ENCODE measurements at regions not wholly inside any gene's neighbourhood (a gene's known extent, or its start where the extent isn't known, plus 50 kb on each side); places are given as distances from the start of the nearest gene placed in this dataset.
"Not testable (repeated sequence)": the region's sequence is repeated elsewhere in the genome, so short reads cannot be mapped to it uniquely, and the experiment has no call there.

DNA sequence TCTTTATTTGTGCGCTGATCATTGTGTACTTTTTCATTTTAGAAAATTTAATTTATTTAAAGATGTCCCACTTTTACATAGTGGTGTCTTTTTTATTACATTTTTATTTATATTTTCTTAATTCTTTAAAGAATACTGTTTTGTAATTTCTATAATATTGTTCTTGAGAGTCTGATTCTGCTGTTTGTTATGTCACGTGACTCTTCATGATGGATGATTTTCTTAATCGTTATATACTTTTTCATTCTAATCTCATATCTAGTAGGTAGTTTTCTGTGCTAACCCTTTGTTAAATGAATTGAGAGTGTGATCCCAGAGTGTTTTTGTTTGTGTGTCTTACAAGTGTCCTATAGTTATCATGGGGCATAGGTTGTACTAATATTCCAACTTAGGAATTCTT lies 568.2 kb upstream of the AMOT start:
- DNase-seq (ENCODE audit: extremely low spot score, insufficient read length, low read depth) (no peak), FAIRE-seq (no peak)

DNA sequence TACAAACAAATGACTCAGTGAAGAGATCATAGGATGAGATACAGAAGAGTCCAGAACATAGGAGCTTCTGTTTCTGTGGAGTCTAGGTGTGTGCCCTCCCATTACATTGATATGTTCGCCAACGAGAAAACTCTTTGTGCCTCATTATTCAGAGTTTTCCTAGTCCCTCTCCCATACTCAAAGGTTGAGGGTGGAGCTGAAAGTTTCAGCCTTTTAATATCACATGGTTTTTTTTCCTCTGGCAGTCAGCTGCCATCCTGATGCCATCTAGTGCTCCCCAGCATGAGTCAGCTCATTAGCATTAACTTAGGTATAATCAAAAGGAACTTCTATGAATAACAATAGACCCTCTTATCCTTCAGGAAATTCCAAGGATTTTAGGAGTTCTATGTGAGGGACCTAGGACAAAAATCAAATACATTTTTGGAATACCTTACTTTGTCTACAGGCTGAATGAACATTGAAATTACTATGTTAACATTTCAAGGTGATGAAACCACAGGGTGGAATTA lies 559.6 kb upstream of the AMOT start:
- FAIRE-seq (no peak), DNase-seq (ENCODE audit: extremely low spot score, insufficient read length, low read depth) (no peak)

DNA sequence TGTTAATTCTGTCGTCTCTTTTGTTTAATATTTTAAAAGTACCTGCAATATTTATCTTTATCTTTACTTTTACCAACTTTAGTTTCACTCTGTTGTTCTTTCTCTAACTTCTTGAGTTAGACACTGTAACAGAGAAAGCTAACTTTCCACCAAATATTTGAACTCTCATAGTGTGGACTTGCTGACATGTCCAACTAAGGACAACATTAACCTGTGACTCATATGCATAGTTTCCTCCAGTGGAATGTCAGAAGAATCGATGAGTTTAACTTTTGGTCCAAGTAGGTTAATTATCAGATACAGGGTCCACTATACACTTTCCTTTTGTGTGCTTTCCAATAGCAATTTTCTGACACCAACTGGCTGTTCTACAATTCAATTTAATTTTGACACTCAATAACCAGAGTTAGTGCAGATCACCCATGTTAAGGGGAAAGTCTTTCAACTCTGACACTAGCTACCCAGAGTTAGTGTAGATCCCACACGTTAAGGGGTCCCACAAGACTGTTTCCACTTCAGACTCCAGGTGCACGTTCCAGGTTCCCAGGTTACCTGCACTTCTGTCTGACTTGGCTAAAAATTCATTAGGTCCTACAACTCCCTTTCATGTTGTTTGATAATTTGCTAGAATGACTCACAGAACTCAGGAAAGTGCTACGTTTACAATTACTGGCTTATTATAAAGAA lies 559.0 kb upstream of the AMOT start:
- FAIRE-seq = no peak
- no peak for DNase-seq (ENCODE audit: extremely low spot score, insufficient read length, low read depth)

DNA sequence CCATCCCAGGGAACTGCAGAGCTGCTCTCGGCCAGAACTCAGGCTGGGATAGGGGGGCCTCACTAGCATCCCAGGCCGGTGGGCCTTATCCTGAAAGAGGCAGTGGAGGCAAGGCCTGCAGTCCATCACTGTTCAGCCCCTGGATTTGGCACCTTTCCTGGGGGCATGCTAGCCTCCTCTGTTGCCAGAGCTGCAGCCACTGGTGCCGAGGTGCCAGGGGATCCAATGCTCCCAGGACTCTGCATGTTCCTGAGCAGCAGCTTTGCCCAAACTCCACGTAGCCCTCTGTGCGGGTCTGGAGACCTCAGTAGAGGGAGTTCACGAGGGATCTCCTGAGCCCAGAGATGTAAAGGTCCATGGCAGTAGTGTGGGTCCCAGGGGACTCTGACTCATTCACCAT lies 551.7 kb upstream of the AMOT start:
- no peak for DNase-seq (ENCODE audit: extremely low spot score, insufficient read length, low read depth)
- FAIRE-seq = no peak

DNA sequence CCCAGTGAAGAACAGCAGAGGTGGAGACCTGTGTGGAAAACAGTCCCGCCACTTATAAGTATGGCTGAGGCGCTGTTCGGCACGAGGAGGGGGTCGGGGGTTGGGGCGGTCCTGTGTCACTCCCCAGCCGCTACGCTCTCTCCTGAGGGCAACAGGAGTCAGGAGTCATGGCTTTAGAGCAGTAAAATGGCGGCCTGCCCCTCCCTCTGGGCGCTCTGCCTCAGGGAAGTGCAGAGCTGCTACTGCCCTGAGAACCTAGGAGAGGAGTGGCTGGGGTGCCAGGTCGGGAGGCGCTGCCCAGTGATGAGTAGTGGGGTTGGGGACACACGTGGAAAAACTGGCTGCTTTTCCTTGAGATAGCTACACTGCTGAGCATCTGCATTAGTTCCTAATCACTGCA lies 551.2 kb upstream of the AMOT start:
- no peak for FAIRE-seq
- no peak for DNase-seq (ENCODE audit: extremely low spot score, insufficient read length, low read depth)

DNA sequence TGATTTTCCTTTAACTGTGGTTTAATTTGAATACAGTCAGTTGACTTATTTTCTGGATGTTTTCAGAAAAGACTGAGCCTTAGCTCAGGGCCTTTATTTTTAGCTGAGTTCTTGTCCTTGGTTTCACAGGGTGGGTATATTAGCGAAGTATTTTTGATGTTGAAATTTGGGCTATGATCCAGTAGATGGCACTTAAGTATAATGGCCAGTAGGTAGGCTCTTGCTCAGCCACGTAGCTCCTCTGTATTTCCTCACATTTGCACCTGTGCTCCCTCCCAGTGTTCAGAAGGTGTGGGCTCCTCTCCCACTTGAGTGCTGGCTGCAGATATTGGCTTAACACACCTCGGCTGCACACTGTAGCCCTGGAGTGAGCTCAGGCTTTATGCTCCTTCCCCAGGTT lies 549.9 kb upstream of the AMOT start:
- FAIRE-seq (peak; percentile 9), DNase-seq (ENCODE audit: extremely low spot score, insufficient read length, low read depth) (no peak)

DNA sequence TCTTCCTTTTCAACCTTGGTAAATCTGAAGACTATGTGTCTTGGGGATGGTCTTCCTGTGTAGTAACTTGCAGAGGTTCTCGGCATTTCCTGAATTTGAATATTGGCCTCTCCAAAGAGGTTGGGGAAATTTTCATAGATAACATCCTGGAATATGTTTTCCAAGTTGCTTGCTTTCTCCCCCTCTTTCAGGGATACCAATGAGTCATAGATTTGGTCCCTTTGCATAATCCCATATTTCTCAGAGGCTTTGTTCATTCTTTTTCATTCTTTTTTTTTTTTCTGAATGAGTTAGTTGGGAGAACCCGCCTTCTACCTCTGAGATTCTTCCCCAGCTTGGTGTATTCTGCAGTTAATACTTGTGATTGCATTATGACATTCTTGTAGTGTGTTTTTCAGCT lies 549.2 kb upstream of the AMOT start:
- no peak for DNase-seq (ENCODE audit: extremely low spot score, insufficient read length, low read depth)
- FAIRE-seq = no peak

DNA sequence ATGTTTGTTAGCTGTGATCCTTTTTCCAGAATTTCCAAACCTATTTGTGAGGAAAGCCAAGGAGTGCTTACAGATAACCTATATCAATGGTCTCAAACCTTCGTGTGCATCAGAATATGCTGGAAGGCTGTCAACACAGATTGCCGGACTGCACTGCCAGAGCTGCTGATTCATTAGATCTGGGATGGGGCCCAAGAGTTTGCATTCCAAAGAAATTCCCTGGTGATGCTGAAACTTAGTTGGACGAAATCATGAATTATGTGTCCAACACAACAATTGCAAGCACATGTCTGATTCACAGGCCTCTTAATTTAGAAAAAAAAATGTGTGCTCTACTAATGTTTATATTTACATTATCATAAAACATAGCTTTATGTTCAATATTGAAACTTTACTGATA lies 544.0 kb upstream of the AMOT start:
- no peak for FAIRE-seq

DNA sequence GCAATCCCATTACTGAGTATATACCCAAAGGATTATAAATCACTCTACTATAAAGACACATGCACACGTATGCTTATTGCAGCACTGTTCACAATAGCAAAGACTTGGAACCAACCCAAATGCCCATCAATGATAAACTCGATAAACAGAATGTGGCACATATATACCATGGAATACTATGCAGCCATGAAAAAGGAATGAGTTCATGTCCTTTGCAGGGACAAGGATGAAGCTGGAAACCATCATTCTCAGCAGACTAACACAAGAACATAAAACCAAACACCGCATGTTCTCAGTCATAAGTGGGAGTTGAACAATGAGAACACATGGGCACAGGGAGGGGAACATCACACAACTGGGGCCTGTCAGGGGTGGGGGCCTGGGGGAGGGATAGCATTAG lies 532.8 kb upstream of the AMOT start:
- not testable (repeated sequence) for FAIRE-seq; DNase-seq (ENCODE audit: extremely low spot score, insufficient read length, low read depth)

More for the DNA sequence above, 544.0 kb upstream of the AMOT start:
- no peak for DNase-seq (ENCODE audit: extremely low spot score, insufficient read length, low read depth)

DNA sequence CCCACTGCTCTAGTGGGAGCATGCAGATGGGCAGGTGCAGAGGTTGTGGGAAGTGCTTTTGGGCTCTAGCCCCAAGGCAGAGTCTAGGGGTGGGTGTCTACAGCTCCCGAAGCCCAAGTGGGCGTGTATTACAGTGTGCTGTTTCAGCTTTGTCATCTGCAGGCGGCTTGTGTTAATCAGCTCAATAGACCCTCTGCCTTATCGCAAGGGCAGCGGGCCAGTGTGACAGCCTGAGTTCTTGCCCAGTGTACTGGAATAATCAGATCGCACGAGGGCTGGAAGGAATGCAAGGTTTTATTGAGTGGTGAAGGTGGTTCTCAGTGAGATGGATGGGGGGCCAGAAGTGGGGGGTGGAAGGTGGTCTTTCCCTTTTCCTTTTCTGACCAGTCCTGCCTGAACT lies 529.4 kb upstream of the AMOT start:
- no peak for FAIRE-seq

DNA sequence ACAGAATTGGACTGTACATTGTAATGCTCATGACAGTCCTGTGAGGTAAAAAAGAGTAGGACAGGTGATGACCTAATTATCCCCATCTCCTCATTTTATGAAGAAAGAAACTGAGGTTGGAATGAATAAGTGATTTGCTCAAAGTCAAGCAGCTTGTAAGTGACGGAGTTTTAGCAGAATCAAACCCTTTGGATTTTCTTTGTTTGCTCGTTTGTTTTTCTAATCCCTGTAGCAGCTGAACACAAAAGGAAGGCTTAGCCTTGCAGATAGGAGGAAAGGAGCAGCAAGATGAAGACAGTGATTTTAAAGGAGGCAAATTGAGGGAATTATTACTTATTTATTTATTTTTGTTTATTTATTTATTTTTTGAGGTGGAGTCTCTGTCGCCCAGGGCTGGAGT lies 528.4 kb upstream of the AMOT start:
- FAIRE-seq (no peak), DNase-seq (ENCODE audit: extremely low spot score, insufficient read length, low read depth) (no peak)

More for the DNA sequence above, 529.4 kb upstream of the AMOT start:
- no peak for DNase-seq (ENCODE audit: extremely low spot score, insufficient read length, low read depth)

DNA sequence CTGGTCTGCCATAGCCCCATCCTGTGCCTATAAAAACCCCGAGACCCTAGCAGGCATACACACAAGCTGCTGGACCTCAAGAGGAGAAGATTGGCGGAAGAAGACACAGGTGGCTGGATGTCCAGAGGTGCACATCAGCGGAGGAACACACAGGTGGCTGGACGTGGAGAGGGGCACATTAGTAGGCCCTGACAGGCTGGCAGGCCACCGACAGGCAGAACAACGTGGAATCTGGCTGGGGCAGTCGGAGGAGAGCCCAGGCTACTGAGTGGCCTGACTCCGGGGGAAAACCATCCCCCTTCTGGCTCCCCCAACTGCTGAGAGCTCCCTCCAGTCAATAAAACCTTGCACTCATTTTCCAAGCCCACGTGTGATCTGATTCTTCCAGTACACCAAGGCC lies 512.5 kb upstream of the AMOT start:
- DNase-seq (ENCODE audit: extremely low spot score, insufficient read length, low read depth) (no peak), FAIRE-seq (no peak)

DNA sequence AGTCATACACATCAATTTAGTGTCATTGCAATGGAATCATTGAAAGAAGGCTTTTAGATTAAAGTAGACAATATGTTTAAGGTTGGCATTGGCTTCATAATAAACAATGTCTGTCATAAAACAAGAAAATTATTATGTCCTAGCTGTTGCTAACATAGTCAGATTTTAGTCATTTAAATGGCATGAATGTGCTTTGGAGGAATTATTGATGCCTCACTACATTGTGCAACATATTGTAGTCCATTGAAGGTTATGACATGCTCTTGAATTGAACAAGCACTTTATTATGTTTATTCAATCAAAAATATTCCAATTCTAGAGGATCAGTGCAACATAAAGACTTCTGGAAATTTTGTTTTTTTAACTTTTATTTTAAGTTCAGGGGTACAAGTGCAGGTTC lies 489.8 kb upstream of the AMOT start:
- no peak for FAIRE-seq
- no peak for DNase-seq (ENCODE audit: extremely low spot score, insufficient read length, low read depth)

DNA sequence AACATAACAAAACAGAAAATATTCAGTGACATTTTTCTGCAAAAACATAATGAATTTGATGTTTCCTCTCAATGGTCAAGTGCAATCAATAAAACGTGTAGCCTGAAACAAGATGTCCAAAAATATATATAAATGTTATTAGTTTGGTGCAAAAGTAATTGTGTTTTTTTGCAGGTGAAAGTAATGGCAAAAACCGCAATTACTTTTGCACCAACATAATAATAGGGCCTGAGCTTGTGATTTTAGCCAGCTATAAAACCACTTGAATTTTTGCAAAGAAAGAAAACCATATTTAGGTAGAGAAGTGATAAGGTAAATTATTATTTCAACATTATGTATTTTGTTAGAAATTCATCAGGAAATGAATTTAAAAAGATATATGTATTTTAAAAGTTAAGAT lies 475.3 kb upstream of the AMOT start:
- FAIRE-seq (no peak), DNase-seq (ENCODE audit: extremely low spot score, insufficient read length, low read depth) (no peak)

DNA sequence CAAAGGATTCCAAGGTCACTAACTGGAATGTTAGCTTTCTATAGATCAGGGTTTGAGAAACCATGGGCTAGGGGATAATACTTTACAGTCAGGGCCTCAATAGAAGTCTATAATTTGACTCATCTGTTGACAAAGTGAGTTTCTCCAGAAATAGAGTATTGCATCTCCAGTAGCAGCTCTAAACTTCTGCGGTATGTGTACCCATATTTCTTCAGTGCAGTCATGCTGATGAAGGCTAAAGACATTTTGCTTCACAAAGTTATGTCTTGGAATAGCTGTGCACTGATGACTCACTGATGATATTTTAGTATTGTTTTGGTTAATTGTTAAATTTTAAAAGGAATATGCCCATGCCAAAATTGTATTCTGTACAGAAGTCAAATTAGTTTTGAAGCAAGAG lies 464.9 kb upstream of the AMOT start:
- FAIRE-seq = no peak
- no peak for DNase-seq (ENCODE audit: extremely low spot score, insufficient read length, low read depth)

DNA sequence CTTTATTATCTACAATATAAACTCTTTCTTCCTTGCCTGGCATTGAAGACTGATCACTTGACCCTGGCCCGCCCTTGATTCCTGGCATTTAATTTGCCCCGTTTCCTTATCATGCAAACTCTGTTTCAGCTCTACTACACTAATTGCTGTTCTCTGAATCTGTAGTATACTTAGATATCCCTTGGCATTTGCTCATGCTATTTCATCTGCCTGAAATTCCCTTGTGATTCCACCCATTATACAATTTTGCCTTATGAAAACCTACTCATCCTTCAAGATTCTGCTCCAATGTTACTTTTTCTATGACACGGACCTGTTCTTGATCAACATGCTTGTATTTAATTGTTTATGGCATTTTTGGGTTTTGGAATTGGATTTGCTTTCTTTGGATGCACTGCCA lies 459.9 kb upstream of the AMOT start:
- FAIRE-seq (no peak), DNase-seq (ENCODE audit: extremely low spot score, insufficient read length, low read depth) (no peak)

DNA sequence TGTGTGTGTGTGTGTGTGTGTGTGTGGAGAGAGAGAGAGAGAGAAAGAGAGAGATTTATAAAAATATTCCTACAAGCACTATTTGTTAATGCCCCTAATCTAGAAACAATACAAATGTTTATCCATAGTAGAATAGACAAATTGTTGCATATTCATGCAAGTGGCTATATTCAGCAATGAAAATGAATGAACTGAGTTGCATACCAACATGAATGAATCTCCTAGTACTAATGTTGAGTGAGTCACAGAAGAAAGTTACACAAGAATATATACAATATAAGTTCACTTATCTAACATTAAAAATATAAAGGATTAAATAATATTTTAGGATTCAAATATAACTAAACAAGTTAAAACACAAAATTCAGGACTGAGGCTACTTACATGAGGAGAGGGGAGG lies 456.8 kb upstream of the AMOT start:
- DNase-seq (ENCODE audit: extremely low spot score, insufficient read length, low read depth) (no peak), FAIRE-seq (no peak)

DNA sequence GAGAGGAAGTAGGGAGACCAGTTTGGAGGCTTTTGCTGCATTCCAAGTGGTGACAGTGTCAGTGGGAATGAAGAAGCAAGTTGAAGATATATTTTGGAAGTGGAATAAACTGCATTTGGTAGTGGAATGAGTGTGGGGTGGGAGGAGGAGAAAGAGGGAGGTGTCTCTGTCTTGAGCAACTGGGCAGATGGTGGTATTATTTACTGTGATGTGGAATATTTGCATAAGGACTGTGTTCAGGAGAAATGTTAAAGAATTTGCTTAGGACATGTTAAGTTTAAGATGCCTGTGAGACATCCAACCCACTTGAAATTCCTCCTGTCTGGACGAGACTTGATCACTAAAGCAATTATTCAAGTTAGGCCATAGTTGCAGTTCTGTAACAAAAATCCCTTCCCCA lies 448.9 kb upstream of the AMOT start:
- FAIRE-seq (no peak), DNase-seq (ENCODE audit: extremely low spot score, insufficient read length, low read depth) (no peak)

DNA sequence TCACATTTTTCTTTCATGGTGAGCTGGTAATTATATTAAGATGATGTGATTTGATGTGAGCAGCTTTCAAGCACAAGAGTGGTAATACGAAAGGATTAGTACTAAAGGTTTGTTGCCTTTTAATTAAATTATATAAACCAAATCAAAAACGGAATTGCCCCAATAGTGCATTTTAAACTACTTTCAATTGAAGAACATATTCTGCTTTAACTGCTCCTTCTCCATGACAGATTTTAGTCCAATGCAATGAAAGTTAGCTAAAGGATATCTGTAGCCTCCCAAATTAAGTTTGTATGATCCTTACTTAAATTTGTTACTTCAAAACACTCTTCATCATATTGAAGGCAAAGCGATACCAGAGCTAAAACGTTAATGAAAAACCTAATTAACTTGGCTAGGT lies 447.1 kb upstream of the AMOT start:
- FAIRE-seq = no peak

DNA sequence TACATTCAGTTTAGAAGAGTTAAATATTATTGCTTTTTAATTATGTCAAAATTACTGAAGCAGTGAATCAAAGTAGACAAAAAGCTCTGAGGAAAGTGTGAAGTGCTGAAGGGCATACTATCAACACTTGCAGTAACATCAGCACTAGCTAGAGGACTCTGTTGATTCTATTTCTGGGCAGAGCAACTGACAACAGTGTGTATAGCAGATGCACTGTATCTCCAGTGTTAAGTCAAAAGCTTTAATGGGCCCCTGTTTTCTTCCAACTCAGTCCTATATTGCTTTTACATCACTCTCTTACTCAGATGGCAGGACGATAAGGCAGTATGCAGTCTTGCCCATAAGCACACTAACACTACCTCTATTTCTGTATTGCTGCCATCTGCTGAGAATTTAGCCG lies 435.2 kb upstream of the AMOT start:
- FAIRE-seq = no peak

More for the DNA sequence above, 447.1 kb upstream of the AMOT start:
- no peak for DNase-seq (ENCODE audit: extremely low spot score, insufficient read length, low read depth)

DNA sequence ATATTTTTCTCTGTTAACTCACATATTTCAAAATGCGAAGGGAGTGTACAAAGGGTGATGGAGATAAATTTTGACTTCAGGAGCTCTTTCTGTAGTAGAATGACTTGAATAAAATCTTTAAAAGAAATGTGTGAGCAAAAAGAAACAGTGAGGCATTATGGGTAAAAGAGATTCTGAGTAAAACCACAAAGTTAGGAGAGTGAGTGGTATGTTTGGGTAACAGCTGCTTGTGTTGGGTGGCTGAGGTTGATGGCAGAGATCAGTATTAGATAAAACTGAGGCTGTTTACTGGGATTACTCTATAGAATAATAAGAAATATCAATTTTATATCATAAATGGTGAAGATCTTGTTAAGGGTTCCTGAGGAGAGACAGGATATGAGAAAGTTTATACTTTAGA lies 434.2 kb upstream of the AMOT start:
- DNase-seq (ENCODE audit: extremely low spot score, insufficient read length, low read depth) (no peak), FAIRE-seq (no peak)

More for the DNA sequence above, 435.2 kb upstream of the AMOT start:
- DNase-seq (ENCODE audit: extremely low spot score, insufficient read length, low read depth) = no peak

DNA sequence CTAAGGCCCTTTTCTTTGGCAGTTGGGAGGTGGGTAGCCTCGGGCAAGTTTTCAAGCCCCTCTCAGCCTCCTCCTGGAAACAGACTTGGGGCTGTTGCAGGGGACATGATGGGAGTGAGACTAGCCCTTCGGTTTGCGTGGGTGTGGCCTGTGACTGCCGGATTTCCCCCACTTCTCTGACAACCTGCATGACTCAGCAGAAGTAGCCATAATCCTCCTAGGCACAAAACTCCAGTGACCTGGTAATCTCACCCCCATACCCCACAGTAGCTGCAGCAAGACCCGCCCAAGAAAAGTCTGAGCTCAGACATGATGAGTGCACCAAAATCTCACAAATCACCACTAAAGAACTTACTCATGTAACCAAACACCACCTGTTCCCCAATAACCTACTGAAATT lies 433.7 kb upstream of the AMOT start:
- DNase-seq (ENCODE audit: extremely low spot score, insufficient read length, low read depth) (no peak), FAIRE-seq (no peak)
